H9 (cell line): ENCODE measurements at regions not wholly inside any gene's neighbourhood (a gene's known extent, or its start where the extent isn't known, plus 50 kb on each side); places are given as distances from the start of the nearest gene placed in this dataset.

Source experiments
- DNase-seq: peaks from one replicate; pipeline ENCODE4 v3.0.0-alpha.2; 2017
- H2AFZ ChIP-seq: one replicate; pipeline ENCODE4 v1.6.1; 2013; ENCODE audit warnings: mild to moderate bottlenecking, low read length, control low read depth, moderate library complexity
- H2AK5ac ChIP-seq: 2 replicates; pipeline ENCODE4 v1.6.1; 2013; ENCODE audit warnings: low read length, control low read depth, mixed read lengths; ENCODE audit not compliant: insufficient read length
- H2BK120ac ChIP-seq: one replicate; pipeline ENCODE4 v1.6.1; 2013; ENCODE audit warnings: low read depth, mild to moderate bottlenecking, low read length, control low read depth, inconsistent platforms; ENCODE audit not compliant: poor library complexity, severe bottlenecking
- H2BK12ac ChIP-seq: 2 replicates; pipeline ENCODE4 v1.6.1; 2013; ENCODE audit warnings: low read length, control low read depth, mixed read lengths, low read depth; ENCODE audit not compliant: insufficient read length
- H2BK15ac ChIP-seq: 2 replicates; pipeline ENCODE4 v1.6.1; 2013; ENCODE audit warnings: low read depth, low read length, control low read depth
- H2BK20ac ChIP-seq: one replicate; pipeline ENCODE4 v1.6.1; 2013; ENCODE audit warnings: low read depth, mild to moderate bottlenecking, low read length, control low read depth, inconsistent platforms; ENCODE audit not compliant: poor library complexity, severe bottlenecking
- H2BK5ac ChIP-seq: 2 replicates; pipeline ENCODE4 v1.6.1; 2013; ENCODE audit warnings: low read length, control low read depth, mixed read lengths; ENCODE audit not compliant: insufficient read length
- H3K14ac ChIP-seq: 2 replicates; pipeline ENCODE4 v1.6.1; 2013; ENCODE audit warnings: low read length, control low read depth; ENCODE audit not compliant: insufficient read depth
- H3K18ac ChIP-seq: 2 replicates; pipeline ENCODE4 v1.6.1; 2013; ENCODE audit warnings: low read depth, mild to moderate bottlenecking, mixed read lengths, low read length, control low read depth; ENCODE audit not compliant: insufficient read length
- H3K23ac ChIP-seq: 2 replicates; pipeline ENCODE4 v1.6.1; 2013; ENCODE audit warnings: low read length, control low read depth, mixed read lengths, low read depth; ENCODE audit not compliant: insufficient read length
- H3K23me2 ChIP-seq: 2 replicates; pipeline ENCODE4 v1.6.1; 2013; ENCODE audit warnings: low read depth, mild to moderate bottlenecking, mixed read lengths, low read length, control low read depth; ENCODE audit not compliant: insufficient read length, poor library complexity, severe bottlenecking
- H3K27ac ChIP-seq: 2 replicates; pipeline ENCODE4 v1.5.1; 2013; ENCODE audit warnings: low read length, control low read depth, mixed read lengths, low read depth; ENCODE audit not compliant: insufficient read length
- H3K27me3 ChIP-seq: 2 replicates; pipeline ENCODE4 v1.6.1; 2013; ENCODE audit warnings: low read length, control low read depth, inconsistent platforms; ENCODE audit not compliant: insufficient read depth
- H3K4ac ChIP-seq: 2 replicates; pipeline ENCODE4 v1.6.1; 2013; ENCODE audit warnings: low read depth, mild to moderate bottlenecking, control low read depth, inconsistent platforms, low read length, moderate library complexity
- H3K4me1 ChIP-seq: 2 replicates; pipeline ENCODE4 v1.6.1; 2013; ENCODE audit warnings: low read length, control low read depth, inconsistent platforms; ENCODE audit not compliant: insufficient read depth
- H3K4me2 ChIP-seq: 2 replicates; pipeline ENCODE4 v1.6.1; 2013; ENCODE audit warnings: low read length, control low read depth, mixed read lengths; ENCODE audit not compliant: insufficient read length, insufficient read depth
- H3K56ac ChIP-seq: 2 replicates; pipeline ENCODE4 v1.6.1; 2013; ENCODE audit warnings: low read depth, mild to moderate bottlenecking, mixed read lengths, low read length, control low read depth; ENCODE audit not compliant: insufficient read length
- H3K79me1 ChIP-seq: 2 replicates; pipeline ENCODE4 v1.6.1; 2013; ENCODE audit warnings: low read depth, mild to moderate bottlenecking, moderate library complexity, low read length, control low read depth, inconsistent platforms; ENCODE audit not compliant: insufficient read depth, poor library complexity, severe bottlenecking
- H3K79me2 ChIP-seq: 2 replicates; pipeline ENCODE4 v1.6.1; 2013; ENCODE audit warnings: low read length, control low read depth, inconsistent platforms; ENCODE audit not compliant: insufficient read depth
- H3K9ac ChIP-seq: 2 replicates; pipeline ENCODE4 v1.6.1; 2013; ENCODE audit warnings: low read length, control low read depth, mixed read lengths; ENCODE audit not compliant: insufficient read length; ENCODE audit errors: extremely low read depth
- H3K9me3 ChIP-seq: one replicate; pipeline ENCODE4 v1.6.1; 2013; ENCODE audit warnings: low read depth, low read length, inconsistent platforms; ENCODE audit not compliant: control insufficient read depth
- H3T11ph ChIP-seq: one replicate; pipeline ENCODE4 v1.6.1; 2013; ENCODE audit warnings: mild to moderate bottlenecking, low read length, control low read depth, inconsistent platforms
- H4K20me1 ChIP-seq: one replicate; pipeline ENCODE4 v1.6.1; 2013; ENCODE audit not compliant: control insufficient read depth, insufficient read length, insufficient read depth
- H4K5ac ChIP-seq: 2 replicates; pipeline ENCODE4 v1.6.1; 2013; ENCODE audit warnings: low read depth, mild to moderate bottlenecking, mixed read lengths, low read length, control low read depth; ENCODE audit not compliant: insufficient read length
- H4K8ac ChIP-seq: replicated peaks from 2 replicates; pipeline ENCODE4 v1.6.1; 2013; ENCODE audit warnings: low read length, control low read depth, mixed read lengths, low read depth; ENCODE audit not compliant: insufficient read length
- H4K91ac ChIP-seq: 2 replicates; pipeline ENCODE4 v1.6.1; 2013; ENCODE audit warnings: low read depth, mild to moderate bottlenecking, moderate library complexity, mixed read lengths, low read length, control low read depth; ENCODE audit not compliant: insufficient read length
- H3K27ac Mint-ChIP-seq, 3 experiments: 2 replicates in 2 of 3; 3 replicates in 1 of 3; pipeline ENCODE4 v1.8.0; 2020 to 2021; ENCODE audit warnings: mixed read lengths in 3 of 3, mild to moderate bottlenecking in 1 of 3, moderate library complexity in 1 of 3
- H3K27me3 Mint-ChIP-seq: 2 replicates; pipeline ENCODE4 v1.8.0; 2021; ENCODE audit warnings: low read depth, mild to moderate bottlenecking, moderate library complexity, mixed read lengths
- H3K36me3 Mint-ChIP-seq, 3 experiments: 2 replicates in 2 of 3; 3 replicates in 1 of 3; pipeline ENCODE4 v1.8.0; 2020 to 2021; ENCODE audit warnings: low read depth in 3 of 3, mixed read lengths in 3 of 3; ENCODE audit not compliant: insufficient read depth in 1 of 3
- H3K4me1 Mint-ChIP-seq, 2 experiments: 2 replicates each; pipeline ENCODE4 v1.8.0; 2020; ENCODE audit warnings: mixed read lengths in 2 of 2
- H3K4me3 Mint-ChIP-seq, 2 experiments: 2 replicates in 1 of 2; 3 replicates in 1 of 2; pipeline ENCODE4 v1.8.0; 2020 to 2021; ENCODE audit warnings: mild to moderate bottlenecking in 2 of 2, mixed read lengths in 2 of 2, moderate library complexity in 1 of 2
- H3K9me3 Mint-ChIP-seq, 2 experiments: 2 replicates in 1 of 2; 3 replicates in 1 of 2; pipeline ENCODE4 v1.8.0; 2020; ENCODE audit warnings: mild to moderate bottlenecking in 2 of 2, mixed read lengths in 2 of 2, moderate library complexity in 1 of 2
- WGBS: extraction: QIAGEN DNeasy Blood & Tissue Kit; methylation state at CpG from one replicate; pipeline ENCODE4 v1.1.7; 2013; ENCODE audit warnings: missing lambda C conversion rate, low lambda C conversion rate, mixed read lengths; ENCODE audit not compliant: insufficient read length; ENCODE audit errors: extremely low coverage; 5-methylcytosine and 5-hydroxymethylcytosine counted together
- TF ChIP-seq, protein P1 (sequence below): fragments of 200-600 bp; sonication (generic); conservative IDR thresholded peaks from 3 replicates; pipeline ENCODE4 v1.8.0; 2021; ENCODE audit warnings: antibody characterized with exemption, mild to moderate bottlenecking

DNA sequence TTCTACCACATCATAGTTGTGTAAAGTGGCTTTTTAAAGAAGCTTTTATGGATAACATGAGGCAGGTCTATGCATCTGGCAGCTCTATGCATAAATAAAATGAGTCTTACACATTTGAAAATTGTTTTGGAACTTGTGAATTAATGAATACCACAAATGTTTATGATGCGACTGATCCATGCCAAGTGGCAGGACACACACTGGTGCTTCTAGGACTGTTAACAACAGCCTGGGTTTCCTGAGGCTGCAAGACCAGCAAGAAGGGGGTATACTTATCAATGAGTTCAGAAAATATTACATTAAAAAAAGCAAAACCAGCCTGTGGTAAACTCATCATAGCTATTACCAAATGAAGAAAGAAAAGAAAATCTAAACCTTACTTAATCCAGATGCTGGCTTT lies 212.9 kb upstream of the PDE10A start:
- no peak for DNase-seq
- no peak overlapping the region for H3T11ph ChIP-seq
- no peaks in the 10 kb centered on the region for H3K79me2 ChIP-seq
- Mint-ChIP-seq H3K9me3 (peaks cover 11 to 14% of the 10 kb centered on the region in 2 experiments; a peak in 4 of 5 replicates), H3K4me1 (no peaks in the 10 kb centered on the region), H3K4me3 (no peak overlapping the region), H3K27ac (no peak overlapping the region), H3K36me3 (peaks cover 0 to 4% (median 0%) of the 10 kb centered on the region in 3 experiments; a peak in 3 of 7 replicates), H3K27me3 (peaks cover 18% of the 10 kb centered on the region)
- H4K5ac ChIP-seq: no peak overlapping the region
- H3K23ac ChIP-seq: no peak overlapping the region
- no peaks in the 10 kb centered on the region for H3K23me2 ChIP-seq
- no peak overlapping the region for H4K8ac ChIP-seq
- no peak overlapping the region for H3K18ac ChIP-seq
- no peak overlapping the region for H3K14ac ChIP-seq
- no peak overlapping the region for H2AK5ac ChIP-seq
- peaks cover 2% of the 10 kb centered on the region for H4K20me1 ChIP-seq
- no peak overlapping the region for H2BK15ac ChIP-seq
- no peak overlapping the region for H2BK120ac ChIP-seq
- no peak overlapping the region for H3K4me2 ChIP-seq
- TF ChIP-seq, protein P1, sequence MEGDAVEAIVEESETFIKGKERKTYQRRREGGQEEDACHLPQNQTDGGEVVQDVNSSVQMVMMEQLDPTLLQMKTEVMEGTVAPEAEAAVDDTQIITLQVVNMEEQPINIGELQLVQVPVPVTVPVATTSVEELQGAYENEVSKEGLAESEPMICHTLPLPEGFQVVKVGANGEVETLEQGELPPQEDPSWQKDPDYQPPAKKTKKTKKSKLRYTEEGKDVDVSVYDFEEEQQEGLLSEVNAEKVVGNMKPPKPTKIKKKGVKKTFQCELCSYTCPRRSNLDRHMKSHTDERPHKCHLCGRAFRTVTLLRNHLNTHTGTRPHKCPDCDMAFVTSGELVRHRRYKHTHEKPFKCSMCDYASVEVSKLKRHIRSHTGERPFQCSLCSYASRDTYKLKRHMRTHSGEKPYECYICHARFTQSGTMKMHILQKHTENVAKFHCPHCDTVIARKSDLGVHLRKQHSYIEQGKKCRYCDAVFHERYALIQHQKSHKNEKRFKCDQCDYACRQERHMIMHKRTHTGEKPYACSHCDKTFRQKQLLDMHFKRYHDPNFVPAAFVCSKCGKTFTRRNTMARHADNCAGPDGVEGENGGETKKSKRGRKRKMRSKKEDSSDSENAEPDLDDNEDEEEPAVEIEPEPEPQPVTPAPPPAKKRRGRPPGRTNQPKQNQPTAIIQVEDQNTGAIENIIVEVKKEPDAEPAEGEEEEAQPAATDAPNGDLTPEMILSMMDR: no peak
- no peak overlapping the region for H2BK20ac ChIP-seq
- no peak overlapping the region for H3K4ac ChIP-seq
- H3K9ac ChIP-seq: no peak overlapping the region
- no peak overlapping the region for H4K91ac ChIP-seq
- H2AFZ ChIP-seq: no peak overlapping the region
- H3K27me3 ChIP-seq: no peaks in the 10 kb centered on the region
- no peaks in the 10 kb centered on the region for H3K4me1 ChIP-seq
- no peak overlapping the region for H3K27ac ChIP-seq
- WGBS: no CpG with 5 or more reads among the region's 1 CpG
- H3K9me3 ChIP-seq: no peaks in the 10 kb centered on the region
- H3K56ac ChIP-seq: no peak overlapping the region
- H3K79me1 ChIP-seq: no peaks in the 10 kb centered on the region
- H2BK5ac ChIP-seq: no peak overlapping the region
- H2BK12ac ChIP-seq: no peak overlapping the region
